Uterus (tissue), 3 donors: ENCODE measurements at regions not wholly inside any gene's neighbourhood (a gene's known extent, or its start where the extent isn't known, plus 50 kb on each side); places are given as distances from the start of the nearest gene placed in this dataset.

Experiments
- DNase-seq, 2 donors: peaks; one replicate each; pipeline ENCODE4 v3.0.0-alpha.2; 2019 to 2020
- H3K27ac ChIP-seq, 2 donors: fragments of 200-600 bp; sonication (generic); 1 replicate in 1 of 2; 2 replicates in 1 of 2; pipeline ENCODE4 v1.5.1; 2016 to 2018
- H3K27me3 ChIP-seq, 2 donors: fragments of 200-600 bp; sonication (generic); one replicate each; pipeline ENCODE4 v1.5.1; 2018 to 2019; ENCODE audit warnings: control low read depth in 1 of 2
- H3K36me3 ChIP-seq, 2 donors: fragments of 200-600 bp; sonication (generic); one replicate each; pipeline ENCODE4 v1.5.1; 2019; ENCODE audit warnings: control low read depth in 1 of 2
- H3K4me1 ChIP-seq, 2 donors: fragments of 200-600 bp; sonication (generic); one replicate each; pipeline ENCODE4 v1.5.1; 2018 to 2019; ENCODE audit warnings: control low read depth in 1 of 2
- H3K4me3 ChIP-seq, 2 donors: fragments of 200-600 bp; sonication (generic); 1 replicate in 1 of 2; 2 replicates in 1 of 2; pipeline ENCODE4 v1.5.1; 2018 to 2019; ENCODE audit warnings: mild to moderate bottlenecking in 1 of 2
- H3K9me3 ChIP-seq, 2 donors: fragments of 200-600 bp; sonication (generic); one replicate each; pipeline ENCODE4 v1.5.1; 2019; ENCODE audit warnings: control low read depth in 1 of 2
- POLR2A ChIP-seq, 2 donors: fragments of 450-650 bp; IDR thresholded peaks; one replicate each; pipeline ENCODE4 v1.6.1; 2016; ENCODE audit warnings: antibody characterized with exemption in 2 of 2, mild to moderate bottlenecking in 1 of 2, moderate library complexity in 1 of 2
- intact Hi-C: fragments of 100-400 bp; cut with DNase I; formaldehyde crosslinking; loops from one replicate; pipeline ENCODE4 v1.15.1; 2023; ENCODE audit warnings: low total_unique reads
- TF ChIP-seq, protein P1 (sequence below), 4 experiments: fragments of 200-600 bp in 2 of 4; fragments of 450-650 bp in 2 of 4; sonication (generic) in 2 of 4; IDR thresholded peaks; one replicate each; pipeline ENCODE4 v1.5.1; 2016 to 2019; ENCODE audit warnings: antibody characterized with exemption in 4 of 4, mild to moderate bottlenecking in 2 of 4, moderate library complexity in 1 of 4
- donor health status: DM: yes; HTN: yes; CAD: no.

DNA sequence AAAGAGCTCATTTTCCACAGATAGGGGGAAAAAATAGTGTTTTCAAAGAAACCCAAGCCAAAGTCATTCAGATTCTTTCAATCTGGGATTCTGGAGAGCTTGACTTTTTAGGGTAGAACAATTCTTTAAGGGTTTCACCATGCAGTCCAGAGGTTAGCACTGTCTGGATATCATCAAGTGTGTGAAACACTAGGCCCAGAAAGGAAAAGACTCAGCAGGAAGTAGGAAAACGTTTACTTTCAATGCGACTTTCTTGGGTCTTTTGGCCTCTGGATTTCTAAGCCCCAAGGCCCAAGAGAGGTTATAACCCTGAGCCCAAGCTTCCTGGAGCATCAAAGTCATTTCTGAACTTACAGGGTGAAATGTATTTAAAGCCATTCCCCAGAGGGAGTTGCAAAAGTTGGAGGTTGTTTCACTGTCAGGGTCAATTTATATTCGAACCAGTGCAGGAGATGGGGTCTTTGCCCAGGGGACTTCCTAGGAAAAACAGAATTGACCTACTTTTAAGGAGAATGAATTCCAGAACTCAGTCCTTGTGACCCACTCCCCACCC, 158.0 kb downstream of the C7orf25 start:
- no peaks in the 10 kb centered on the region for H3K9me3 ChIP-seq
- no peak for DNase-seq
- TF ChIP-seq, protein P1, sequence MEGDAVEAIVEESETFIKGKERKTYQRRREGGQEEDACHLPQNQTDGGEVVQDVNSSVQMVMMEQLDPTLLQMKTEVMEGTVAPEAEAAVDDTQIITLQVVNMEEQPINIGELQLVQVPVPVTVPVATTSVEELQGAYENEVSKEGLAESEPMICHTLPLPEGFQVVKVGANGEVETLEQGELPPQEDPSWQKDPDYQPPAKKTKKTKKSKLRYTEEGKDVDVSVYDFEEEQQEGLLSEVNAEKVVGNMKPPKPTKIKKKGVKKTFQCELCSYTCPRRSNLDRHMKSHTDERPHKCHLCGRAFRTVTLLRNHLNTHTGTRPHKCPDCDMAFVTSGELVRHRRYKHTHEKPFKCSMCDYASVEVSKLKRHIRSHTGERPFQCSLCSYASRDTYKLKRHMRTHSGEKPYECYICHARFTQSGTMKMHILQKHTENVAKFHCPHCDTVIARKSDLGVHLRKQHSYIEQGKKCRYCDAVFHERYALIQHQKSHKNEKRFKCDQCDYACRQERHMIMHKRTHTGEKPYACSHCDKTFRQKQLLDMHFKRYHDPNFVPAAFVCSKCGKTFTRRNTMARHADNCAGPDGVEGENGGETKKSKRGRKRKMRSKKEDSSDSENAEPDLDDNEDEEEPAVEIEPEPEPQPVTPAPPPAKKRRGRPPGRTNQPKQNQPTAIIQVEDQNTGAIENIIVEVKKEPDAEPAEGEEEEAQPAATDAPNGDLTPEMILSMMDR (IDR thresholded peaks at IDR 0.05): no peak
- no peak for TF ChIP-seq POLR2A (IDR thresholded peaks at IDR 0.05)
- intact Hi-C loops: no loop called here
- H3K4me1 ChIP-seq: no peaks in the 10 kb centered on the region
- H3K27me3 ChIP-seq: no peaks in the 10 kb centered on the region
- H3K27ac ChIP-seq: peak overlapping the region; percentile 53 to 67
- no peak overlapping the region for H3K4me3 ChIP-seq
- H3K36me3 ChIP-seq: no peaks in the 10 kb centered on the region

- Histone ChIP-seq H3K36me3 (no peaks in the 10 kb centered on the region), H3K27me3 (no peaks in the 10 kb centered on the region), H3K4me1 (no peaks in the 10 kb centered on the region), H3K27ac (peak overlapping the region; percentile 53 to 67), H3K4me3 (no peak overlapping the region), H3K9me3 (no peaks in the 10 kb centered on the region)
- no peak for DNase-seq
- intact Hi-C loops: no loop called here
- no peak for TF ChIP-seq POLR2A (IDR thresholded peaks at IDR 0.05)
- TF ChIP-seq, protein P1 (IDR thresholded peaks at IDR 0.05): no peak
Observed at GRCh38 chr7:42753367-42753766, 158.5 kb downstream of the C7orf25 start.

GRCh38 chr7:42750172-42750571, 161.7 kb downstream of the C7orf25 start:
- H3K4me3 ChIP-seq: no peak overlapping the region
- no peaks in the 10 kb centered on the region for H3K36me3 ChIP-seq
- TF ChIP-seq, protein P1 (IDR thresholded peaks at IDR 0.05): no peak
- TF ChIP-seq POLR2A (IDR thresholded peaks at IDR 0.05): no peak
- H3K4me1 ChIP-seq: peaks cover 0 to 6% of the 10 kb centered on the region in 2 donors
- no peaks in the 10 kb centered on the region for H3K27me3 ChIP-seq
- intact Hi-C loops: no loop called here
- no peak for DNase-seq
- no peak overlapping the region for H3K27ac ChIP-seq
- no peaks in the 10 kb centered on the region for H3K9me3 ChIP-seq

DNA sequence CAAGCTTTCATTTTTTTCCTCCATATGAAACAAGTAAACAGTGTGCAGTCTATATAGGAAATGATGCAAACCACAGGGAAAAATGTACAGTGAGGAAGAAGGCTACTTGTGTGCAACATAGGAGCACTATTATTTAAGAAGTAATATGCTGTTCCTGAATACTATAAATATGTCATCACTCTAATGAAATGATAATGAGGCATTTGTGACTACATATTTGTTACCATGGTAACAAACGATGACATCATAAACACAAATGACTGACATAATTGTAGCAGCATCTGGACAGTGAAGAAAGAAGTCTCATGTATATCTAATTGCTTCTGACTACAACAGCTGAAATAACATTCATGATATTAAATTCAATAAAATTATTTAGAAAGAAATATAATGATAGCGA, 164.8 kb downstream of the C7orf25 start:
- Histone ChIP-seq H3K9me3 (no peaks in the 10 kb centered on the region), H3K36me3 (no peaks in the 10 kb centered on the region)
- no peak for DNase-seq

DNA sequence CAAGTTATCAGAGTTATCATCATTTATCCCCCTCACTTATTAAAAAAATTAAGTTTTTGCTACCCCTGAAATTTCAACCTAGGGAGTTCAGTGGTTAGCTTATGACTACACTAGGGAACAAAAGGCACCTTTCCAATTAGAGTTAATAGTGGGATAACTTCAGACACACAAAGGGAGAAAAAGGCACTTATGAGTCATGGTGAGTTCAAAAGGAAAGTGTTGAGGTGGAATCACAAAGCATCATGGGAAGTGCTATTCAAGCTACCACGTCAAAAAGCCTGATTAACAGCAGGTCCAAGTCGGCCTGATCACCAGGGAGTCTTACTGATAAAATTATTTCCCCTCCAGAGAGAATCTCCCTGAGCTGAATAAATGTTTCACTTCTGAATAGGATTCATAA, 165.7 kb downstream of the C7orf25 start:
- no peak for TF ChIP-seq POLR2A (IDR thresholded peaks at IDR 0.05)
- TF ChIP-seq, protein P1 (IDR thresholded peaks at IDR 0.05): no peak
- H3K36me3 ChIP-seq: no peaks in the 10 kb centered on the region
- H3K9me3 ChIP-seq: no peaks in the 10 kb centered on the region
- no peak for DNase-seq
- intact Hi-C loops: no loop called here
- H3K4me1 ChIP-seq: peaks cover 0 to 6% of the 10 kb centered on the region in 2 donors
- H3K27ac ChIP-seq: peak overlapping the region in 1 of 2 donors; percentile 22
- no peak overlapping the region for H3K4me3 ChIP-seq
- no peaks in the 10 kb centered on the region for H3K27me3 ChIP-seq

More for the DNA sequence above, 164.8 kb downstream of the C7orf25 start:
- TF ChIP-seq POLR2A (IDR thresholded peaks at IDR 0.05): no peak
- TF ChIP-seq, protein P1 (IDR thresholded peaks at IDR 0.05): no peak
- intact Hi-C loops: no loop called here
- no peak overlapping the region for H3K27ac ChIP-seq
- peaks cover 0 to 6% of the 10 kb centered on the region in 2 donors for H3K4me1 ChIP-seq
- no peaks in the 10 kb centered on the region for H3K27me3 ChIP-seq
- H3K4me3 ChIP-seq: no peak overlapping the region
